Activated CD4-positive, alpha-beta T cell treated with anti-CD3 and anti-CD28 coated beads for 1 hour (primary cell): ENCODE measurements at regions not wholly inside any gene's neighbourhood (a gene's known extent, or its start where the extent isn't known, plus 50 kb on each side); places are given as distances from the start of the nearest gene placed in this dataset.

Source experiments
- DNase-seq: peaks from one replicate; pipeline ENCODE4 v3.0.0-alpha.2; 2020

DNA sequence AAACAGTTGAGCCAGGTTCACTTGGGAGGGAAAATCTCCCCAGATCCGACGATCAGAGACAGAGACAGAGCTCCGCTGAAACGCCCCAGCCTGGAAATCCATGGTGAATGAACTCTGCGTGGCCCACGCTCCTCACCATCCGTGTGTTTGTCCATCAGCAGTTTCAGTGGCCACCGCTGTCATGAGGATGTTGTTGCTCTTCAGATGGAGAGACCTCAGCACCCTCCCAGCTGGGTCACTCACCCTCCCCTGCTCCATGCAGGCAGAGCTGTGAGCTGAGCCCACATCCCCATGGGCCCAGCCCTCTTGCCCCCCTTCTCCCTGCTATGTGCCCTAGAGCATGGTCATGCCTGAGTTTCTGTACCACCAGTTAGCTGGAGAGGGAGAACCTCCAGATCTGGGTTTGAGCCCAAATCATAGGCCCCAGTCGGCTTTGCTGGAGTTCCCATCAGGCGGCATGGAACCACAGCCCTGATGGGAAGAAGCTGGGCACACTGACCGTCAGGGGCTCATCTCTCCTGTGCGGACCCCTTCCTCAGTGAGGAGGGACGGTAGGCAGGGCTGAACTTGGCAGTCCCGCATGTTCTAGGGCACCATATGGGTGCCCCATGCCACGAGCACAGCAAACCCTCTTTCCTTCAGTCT lies 154.4 kb upstream of the COL5A1 start:
- no peak for DNase-seq

- DNase-seq, result no peak
Measured at GRCh38 chr9:134488331-134489280, 153.0 kb upstream of the COL5A1 start.

DNA sequence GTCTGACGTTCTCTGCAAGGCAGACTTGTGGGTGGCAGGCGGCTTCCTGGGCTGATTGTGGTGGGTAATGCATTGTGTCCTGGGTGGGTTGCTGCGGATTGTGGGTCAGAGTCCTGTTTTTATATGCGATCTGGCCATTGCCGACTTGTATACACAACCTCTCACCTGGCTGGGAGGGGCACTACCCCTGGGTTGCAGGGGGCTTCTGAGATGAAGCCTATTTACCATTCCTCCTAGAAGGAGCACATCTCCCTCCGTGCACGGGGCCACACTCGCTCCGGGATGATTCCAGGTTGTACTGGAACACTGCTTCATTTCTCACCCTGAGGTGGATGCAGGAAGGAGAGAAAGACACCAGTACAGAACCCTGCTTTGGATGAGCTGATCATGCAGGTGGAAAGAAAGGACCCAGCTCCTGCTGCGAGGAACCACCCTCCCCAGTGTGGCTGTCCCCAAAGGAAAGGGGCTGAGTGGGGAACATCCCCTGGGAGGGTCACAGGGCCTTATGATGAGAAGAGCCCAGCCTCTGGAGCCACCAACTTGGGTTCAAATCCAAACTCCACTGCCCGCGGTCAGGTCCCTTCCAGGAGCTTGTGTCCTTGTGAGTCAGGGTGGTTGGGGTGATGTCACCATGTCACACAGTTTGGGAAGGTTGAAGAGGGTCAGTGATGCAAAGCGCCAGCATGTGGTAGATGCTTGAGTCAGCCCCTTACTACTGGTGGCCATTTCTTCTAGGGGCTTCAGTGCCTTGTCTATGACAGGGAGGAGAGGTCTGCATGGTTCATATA lies 151.8 kb upstream of the COL5A1 start:
- DNase-seq, result no peak

DNA sequence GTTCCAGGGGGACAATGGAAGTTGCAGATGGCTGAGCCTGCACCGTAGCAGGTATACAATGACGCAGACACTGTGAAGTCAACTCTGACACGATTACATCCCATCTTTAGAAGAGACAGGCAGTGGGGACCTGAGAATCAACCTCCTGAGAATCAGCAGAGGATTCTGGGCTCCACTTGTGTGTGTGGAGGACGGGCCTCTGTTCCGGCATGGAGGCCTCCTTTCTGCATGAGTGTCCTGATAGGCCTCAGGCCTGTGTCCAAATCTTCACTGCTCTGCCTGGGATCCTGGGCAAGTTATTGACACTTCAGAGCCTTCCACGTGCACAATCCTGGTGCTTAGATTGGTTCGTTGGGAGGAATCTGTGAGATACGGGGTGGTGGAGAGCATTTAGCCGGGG lies 151.2 kb upstream of the COL5A1 start:
- no peak for DNase-seq

- no peak for DNase-seq
Measured at GRCh38 chr9:134491196-134491835, 150.3 kb upstream of the COL5A1 start.

DNA sequence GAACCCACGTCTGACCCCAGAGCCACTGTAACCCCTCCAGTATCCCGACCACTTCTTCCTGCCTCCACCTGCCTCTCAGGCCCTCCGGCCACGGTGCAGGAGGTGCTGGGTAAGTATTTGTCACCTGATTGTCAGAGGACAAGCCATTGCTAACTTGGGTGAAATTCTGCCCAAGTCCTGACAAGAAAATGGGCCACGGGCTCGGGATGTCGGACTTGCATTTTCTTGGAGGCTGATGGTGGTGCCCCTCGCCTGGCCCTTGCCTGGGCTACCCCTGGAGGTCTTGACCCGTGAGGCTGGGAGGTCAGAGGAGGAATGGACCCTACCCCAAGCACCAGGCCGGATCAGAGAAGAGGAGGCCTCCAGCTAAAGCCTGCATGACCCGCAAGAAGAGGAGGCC lies 149.7 kb upstream of the COL5A1 start:
- no peak for DNase-seq

GRCh38 chr9:134492281-134492691 lies 149.3 kb upstream of the COL5A1 start:
- no peak for DNase-seq

GRCh38 chr9:134492721-134493460 lies 148.7 kb upstream of the COL5A1 start:
- DNase-seq, result no peak

DNA sequence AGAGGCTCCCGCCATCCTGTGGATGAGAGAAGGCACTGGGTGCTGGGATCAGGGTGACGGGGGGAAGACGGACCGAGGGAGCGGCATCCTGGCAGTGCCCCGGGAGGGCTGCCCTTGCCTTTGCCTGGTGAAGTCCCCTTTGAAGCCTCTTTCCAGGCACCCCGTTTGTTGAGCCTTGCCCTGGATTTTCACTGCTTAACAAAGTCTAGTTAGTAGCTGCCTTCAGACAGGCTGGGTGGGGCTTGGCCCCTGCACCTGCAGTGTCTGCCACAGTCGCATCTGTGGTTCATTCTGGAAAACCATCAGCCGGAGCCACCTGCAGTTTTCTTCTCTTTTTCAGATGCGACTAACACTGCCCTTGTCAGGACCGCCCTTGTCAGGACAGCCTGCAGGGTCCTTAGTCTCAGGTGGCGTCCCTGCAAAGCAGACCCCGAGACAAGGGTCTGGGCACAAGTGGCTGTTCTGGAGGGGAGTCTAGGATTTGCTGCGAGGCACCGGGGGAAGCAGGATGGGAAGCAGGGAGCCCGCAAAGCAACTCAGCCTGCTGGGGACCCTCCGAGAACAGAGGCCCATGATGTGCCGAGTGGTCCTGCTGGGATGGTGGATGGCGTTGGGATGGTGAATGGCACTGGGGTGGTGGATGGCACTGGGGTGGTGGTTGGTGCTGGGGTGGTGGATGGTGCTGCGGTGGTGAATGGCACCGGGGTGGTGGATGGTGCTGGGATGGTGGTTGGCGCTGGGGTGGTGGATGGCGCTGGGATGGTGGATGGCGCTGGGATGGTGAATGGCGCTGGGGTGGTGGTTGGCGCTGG lies 147.9 kb upstream of the COL5A1 start:
- DNase-seq, result no peak

- DNase-seq, result no peak
Measured at GRCh38 chr9:134494273-134494815, 147.3 kb upstream of the COL5A1 start.

- DNase-seq, result no peak
Measured at GRCh38 chr9:134494905-134495304, 146.7 kb upstream of the COL5A1 start.

GRCh38 chr9:134495881-134496412 lies 145.7 kb upstream of the COL5A1 start:
- no peak for DNase-seq

GRCh38 chr9:134496413-134497282 lies 145.0 kb upstream of the COL5A1 start:
- DNase-seq, result no peak

- no peak for DNase-seq
Measured at GRCh38 chr9:134497283-134497860, 144.2 kb upstream of the COL5A1 start.

GRCh38 chr9:134498814-134499166 lies 142.8 kb upstream of the COL5A1 start:
- no peak for DNase-seq

DNA sequence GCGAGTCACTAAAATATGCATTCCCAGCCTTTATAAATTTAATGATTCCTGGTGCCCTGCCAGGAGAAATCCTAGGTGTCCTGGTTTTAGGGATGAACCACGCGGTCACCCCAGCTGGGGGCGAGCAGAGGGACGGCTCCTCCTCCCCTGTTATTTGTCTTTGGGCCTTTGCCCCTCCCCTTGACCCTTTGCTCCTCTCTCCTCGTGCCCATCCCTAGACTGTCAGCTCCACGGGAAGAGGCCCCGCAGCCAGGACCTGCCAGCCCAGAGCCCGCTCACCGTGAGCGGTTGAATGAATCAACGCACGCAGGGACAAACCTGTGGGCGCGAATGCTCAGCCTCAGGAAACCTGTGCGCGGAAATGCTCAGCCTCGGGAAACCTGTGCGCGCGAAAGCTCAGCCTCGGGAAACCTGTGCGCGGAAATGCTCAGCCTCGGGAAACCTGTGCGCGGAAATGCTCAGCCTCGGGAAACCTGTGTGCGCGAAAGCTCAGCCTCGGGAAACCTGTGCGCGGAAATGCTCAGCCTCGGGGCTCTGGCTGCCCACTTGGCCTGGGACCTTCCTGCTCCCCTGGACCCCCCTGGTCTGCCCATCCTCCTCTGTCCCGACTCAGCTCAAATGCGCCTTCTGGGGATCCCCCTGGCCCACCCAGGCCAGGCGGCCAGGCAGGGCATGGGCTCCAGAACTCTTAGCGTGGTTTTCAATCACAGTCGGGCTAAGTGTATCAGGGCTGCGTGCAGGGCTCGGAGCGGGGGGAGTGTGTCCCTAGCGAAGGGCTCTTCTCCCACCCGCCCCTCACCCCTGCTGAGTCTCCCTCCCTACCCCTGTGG lies 140.5 kb upstream of the COL5A1 start:
- DNase-seq, result no peak

GRCh38 chr9:134501761-134502265 lies 139.8 kb upstream of the COL5A1 start:
- no peak for DNase-seq

DNA sequence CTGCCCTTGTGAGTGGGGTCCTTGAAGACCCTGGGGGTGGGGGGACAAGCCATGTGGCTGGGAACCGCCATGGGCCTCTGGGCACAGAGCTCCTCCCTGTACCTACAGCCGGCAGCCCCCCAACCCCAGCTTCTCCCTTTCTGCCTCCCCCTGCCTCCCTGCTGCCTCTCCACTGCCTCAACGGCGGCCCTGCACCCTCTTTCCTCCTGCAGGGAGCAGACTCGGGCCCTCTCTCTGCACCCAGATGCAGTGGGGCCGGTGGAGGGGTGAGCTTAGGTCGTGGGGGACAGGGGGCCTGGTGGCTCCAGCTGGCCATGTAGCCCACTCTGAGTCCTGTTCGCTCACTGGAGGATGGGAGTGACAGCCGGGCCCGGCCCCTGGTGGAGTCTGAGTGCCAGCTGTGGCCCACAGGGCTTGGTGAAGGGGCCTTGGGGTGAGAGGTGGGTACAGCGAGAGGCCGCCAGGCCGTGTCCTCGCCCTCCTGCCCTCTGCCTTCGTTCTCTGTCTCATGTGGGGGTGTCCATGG lies 139.3 kb upstream of the COL5A1 start:
- no peak for DNase-seq
